H1 (cell line): ENCODE measurements at regions not wholly inside any gene's neighbourhood (a gene's known extent, or its start where the extent isn't known, plus 50 kb on each side); places are given as distances from the start of the nearest gene placed in this dataset.
A peak's percentile ranks its signal among the peaks of the same experiment; 100 is the strongest.

ENCODE experiments used
- CTCF ChIA-PET: fragments of 300-600 bp; sonication (Branson Sonifier 250); formaldehyde crosslinking; loops from one replicate; lab custom pipeline; 2021; ENCODE audit not compliant: partially characterized antibody; lab: Charles Lee
- POLR2A ChIA-PET: fragments of 300-600 bp; sonication (Branson Sonifier 250); formaldehyde crosslinking; loops from one replicate; lab custom pipeline; 2021; ENCODE audit warnings: inconsistent platforms; ENCODE audit not compliant: partially characterized antibody; lab: Charles Lee
- DNase-seq, 2 experiments: peaks; one replicate each; pipeline versions ENCODE4 v3.0.0 to v3.0.0-alpha.2; 2010 to 2022; ENCODE audit warnings: low spot score in 2 of 2, low read depth in 1 of 2, mixed read lengths in 1 of 2
- FAIRE-seq: peaks from 2 replicates; lab custom pipeline; 2011; peaks lifted over from hg19 to GRCh38; lab: Jason Lieb, UNC
- H2AFZ ChIP-seq: 2 replicates; pipeline ENCODE4 v1.8.1; 2012; ENCODE audit warnings: low read length, inconsistent platforms
- H2AK5ac ChIP-seq: 2 replicates; pipeline ENCODE4 v1.6.1; 2013; ENCODE audit warnings: low read depth, low read length
- H2BK120ac ChIP-seq: replicated peaks from 2 replicates; pipeline ENCODE3; 2013; ENCODE audit warnings: low read depth, low read length, inconsistent platforms
- H2BK12ac ChIP-seq: 2 replicates; pipeline ENCODE4 v1.6.1; 2013; ENCODE audit warnings: low read depth, low read length
- H2BK15ac ChIP-seq: 2 replicates; pipeline ENCODE4 v1.6.1; 2013; ENCODE audit warnings: low read length
- H2BK20ac ChIP-seq: 2 replicates; pipeline ENCODE4 v1.6.1; 2013; ENCODE audit warnings: low read length
- H2BK5ac ChIP-seq: 2 replicates; pipeline ENCODE4 v1.6.1; 2013; ENCODE audit warnings: low read depth, low read length
- H3K14ac ChIP-seq: 2 replicates; pipeline ENCODE4 v1.6.1; 2013; ENCODE audit warnings: inconsistent platforms; ENCODE audit not compliant: insufficient read length
- H3K18ac ChIP-seq: 2 replicates; pipeline ENCODE4 v1.6.1; 2013; ENCODE audit warnings: low read length; ENCODE audit errors: extremely low read depth
- H3K23ac ChIP-seq: 2 replicates; pipeline ENCODE4 v1.6.1; 2013; ENCODE audit warnings: inconsistent platforms; ENCODE audit not compliant: insufficient read length
- H3K23me2 ChIP-seq: 2 replicates; pipeline ENCODE4 v1.6.1; 2013; ENCODE audit warnings: low read depth, low read length
- H3K27ac ChIP-seq: 2 replicates; pipeline ENCODE4 v1.6.1; 2011; ENCODE audit warnings: low read depth, low read length, inconsistent platforms
- H3K27me3 ChIP-seq, 4 experiments: replicated peaks in 1 of 4; 1 replicate in 1 of 4; 2 replicates in 3 of 4; pipeline versions ENCODE4 v1.6.1 to v1.8.1; 2011 to 2013; ENCODE audit warnings: low read length in 3 of 4, mild to moderate bottlenecking in 3 of 4, inconsistent platforms in 2 of 4, mixed read lengths in 2 of 4, moderate library complexity in 1 of 4; ENCODE audit not compliant: control insufficient read depth in 3 of 4, insufficient read depth in 3 of 4; ENCODE audit errors: extremely low read depth in 1 of 4
- H3K36me3 ChIP-seq, 4 experiments: 2 replicates each; pipeline versions ENCODE4 v1.6.1 to v1.8.1; 2011 to 2013; ENCODE audit warnings: mild to moderate bottlenecking in 4 of 4, low read length in 3 of 4, moderate library complexity in 2 of 4, control low read depth in 1 of 4, inconsistent platforms in 1 of 4; ENCODE audit not compliant: insufficient read depth in 4 of 4, control insufficient read depth in 2 of 4
- H3K4ac ChIP-seq: replicated peaks from 2 replicates; pipeline ENCODE3; 2013; ENCODE audit warnings: low read length, low read depth, mixed read lengths, inconsistent platforms; ENCODE audit not compliant: insufficient read length
- H3K4me1 ChIP-seq, 4 experiments: replicated peaks in 1 of 4; 1 replicate in 1 of 4; 2 replicates in 3 of 4; pipeline versions ENCODE4 v1.6.1 to v1.8.1; 2011 to 2013; ENCODE audit warnings: low read length in 3 of 4, inconsistent platforms in 2 of 4, mixed read lengths in 1 of 4; ENCODE audit not compliant: insufficient read depth in 4 of 4, control insufficient read depth in 3 of 4
- H3K4me2 ChIP-seq, 2 experiments: 2 replicates each; pipeline versions ENCODE4 v1.6.1 to v1.8.1; 2011 to 2013; ENCODE audit warnings: low read depth in 2 of 2, low read length in 2 of 2, control low read depth in 1 of 2, inconsistent platforms in 1 of 2, mild to moderate bottlenecking in 1 of 2; ENCODE audit not compliant: insufficient read depth in 1 of 2
- H3K4me3 ChIP-seq, 4 experiments: fragments of 200-600, 300-600 bp in 1 of 4; sonication (generic), shearing (Covaris generic), sonication (Bioruptor Twin) in 1 of 4; 2 replicates each; pipeline versions ENCODE4 v1.5.1 to v1.8.1; 2011 to 2016; ENCODE audit warnings: low read length in 4 of 4, low read depth in 3 of 4, control low read depth in 2 of 4, inconsistent platforms in 2 of 4, mild to moderate bottlenecking in 2 of 4, mixed read lengths in 1 of 4, moderate library complexity in 1 of 4; ENCODE audit not compliant: insufficient read depth in 2 of 4; ENCODE audit errors: extremely low read depth in 1 of 4
- H3K56ac ChIP-seq: replicated peaks from 2 replicates; pipeline ENCODE3; 2013; ENCODE audit warnings: low read depth, mild to moderate bottlenecking, mixed read lengths, low read length, inconsistent platforms; ENCODE audit not compliant: insufficient read length
- H3K79me1 ChIP-seq: 2 replicates; pipeline ENCODE4 v1.6.1; 2013; ENCODE audit warnings: low read depth, low read length, control low read depth
- H3K79me2 ChIP-seq, 2 experiments: 2 replicates each; pipeline versions ENCODE4 v1.6.1 to v1.8.1; 2012 to 2013; ENCODE audit warnings: low read length in 2 of 2, mild to moderate bottlenecking in 2 of 2, inconsistent platforms in 1 of 2; ENCODE audit not compliant: insufficient read depth in 2 of 2, control insufficient read depth in 1 of 2
- H3K9ac ChIP-seq, 4 experiments: replicated peaks in 1 of 4; 1 replicate in 1 of 4; 2 replicates in 3 of 4; pipeline versions ENCODE4 v1.6.1 to v1.8.1; 2011 to 2013; ENCODE audit warnings: low read depth in 3 of 4, low read length in 3 of 4, control low read depth in 2 of 4, mild to moderate bottlenecking in 2 of 4, moderate library complexity in 2 of 4, inconsistent platforms in 1 of 4; ENCODE audit errors: extremely low read depth in 1 of 4
- H3K9me3 ChIP-seq, 2 experiments: 2 replicates each; pipeline versions ENCODE4 v1.6.1 to v1.8.1; 2012 to 2013; ENCODE audit warnings: mild to moderate bottlenecking in 2 of 2, moderate library complexity in 2 of 2, control low read depth in 1 of 2, inconsistent platforms in 1 of 2, low read depth in 1 of 2, low read length in 1 of 2, mixed read lengths in 1 of 2; ENCODE audit not compliant: insufficient read depth in 2 of 2
- H4K20me1 ChIP-seq, 2 experiments: replicated peaks in 1 of 2; 2 replicates each; pipeline versions ENCODE3 to v1.8.1; 2011 to 2013; ENCODE audit warnings: inconsistent platforms in 2 of 2, low read length in 2 of 2, mild to moderate bottlenecking in 1 of 2; ENCODE audit not compliant: insufficient read depth in 2 of 2, control insufficient read depth in 1 of 2
- H4K5ac ChIP-seq: 2 replicates; pipeline ENCODE4 v1.6.1; 2013; ENCODE audit warnings: low read length, low read depth, mixed read lengths, inconsistent platforms; ENCODE audit not compliant: insufficient read length
- H4K8ac ChIP-seq: 2 replicates; pipeline ENCODE4 v1.8.0; 2013; ENCODE audit warnings: mild to moderate bottlenecking, moderate library complexity, low read length, inconsistent platforms; ENCODE audit not compliant: insufficient read depth; ENCODE audit errors: extremely low read depth
- H4K91ac ChIP-seq: replicated peaks from 2 replicates; pipeline ENCODE3; 2013; ENCODE audit warnings: low read length, mixed read lengths, inconsistent platforms; ENCODE audit not compliant: insufficient read length
- SAP30 ChIP-seq: fragments of 300-600 bp; sonication (generic); IDR thresholded peaks from 2 replicates; pipeline ENCODE4 v1.7.1; 2012; ENCODE audit warnings: low read length, moderate library complexity, mild to moderate bottlenecking, inconsistent platforms; ENCODE audit not compliant: insufficient read depth, insufficient replicate concordance
- SP1 ChIP-seq: IDR thresholded peaks from 2 replicates; pipeline ENCODE4 v1.6.1; 2011; ENCODE audit warnings: low read depth, low read length
- SRF ChIP-seq: IDR thresholded peaks from 2 replicates; pipeline ENCODE4 v1.6.1; 2011; ENCODE audit warnings: mild to moderate bottlenecking, low read depth, low read length, moderate library complexity
- WGBS, 2 experiments: shearing (Covaris generic) in 1 of 2; methylation state at CpG; one replicate each; pipeline versions ENCODE4 v1.1.6 to v1.1.7; 2013 to 2015; ENCODE audit warnings: low lambda C conversion rate in 2 of 2, mixed read lengths in 2 of 2, inconsistent platforms in 1 of 2, low coverage in 1 of 2, missing lambda C conversion rate in 1 of 2; ENCODE audit not compliant: insufficient replicate concordance in 2 of 2, insufficient coverage in 1 of 2, insufficient read length in 1 of 2; ENCODE audit errors: extremely low coverage in 1 of 2, missing lambda C conversion rate in 1 of 2; 5-methylcytosine and 5-hydroxymethylcytosine counted together
- TF ChIP-seq, protein P1 (sequence below): IDR thresholded peaks from 2 replicates; pipeline ENCODE4 v1.6.1; 2011; ENCODE audit warnings: low read depth, mild to moderate bottlenecking, low read length; ENCODE audit not compliant: insufficient read depth

DNA sequence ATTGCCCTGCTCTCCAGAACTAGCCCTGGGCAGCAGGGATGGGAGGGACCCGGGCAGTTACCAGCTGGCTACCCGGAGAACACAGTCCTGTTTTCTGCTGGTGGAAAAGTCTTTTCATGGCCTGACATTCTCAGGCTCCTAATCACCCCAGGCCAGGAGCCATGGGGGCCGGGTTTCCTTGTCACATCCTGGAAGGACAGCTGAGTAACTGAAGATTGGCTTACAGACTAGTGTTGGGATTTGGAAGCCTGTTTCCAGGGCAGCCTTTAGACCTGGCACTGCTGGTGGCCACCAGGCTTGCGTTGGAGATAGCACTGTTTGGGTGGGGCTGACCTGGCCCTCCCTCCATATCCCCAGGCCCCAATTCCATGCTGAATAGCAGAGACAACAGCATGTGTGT is 349.0 kb downstream of the CTTN start:
- POLR2A ChIA-PET: no interaction called here
- CTCF ChIA-PET: interaction anchor here (0.6 to 1.0 kb wide), 2 partner anchors 280 to 288 kb away, joined by 3 read pairs; no protein-coding TSS in a partner anchor
- TF ChIP-seq SP1 (no peak), SRF (no peak), SAP30 (no peak)
- TF ChIP-seq, protein P1, sequence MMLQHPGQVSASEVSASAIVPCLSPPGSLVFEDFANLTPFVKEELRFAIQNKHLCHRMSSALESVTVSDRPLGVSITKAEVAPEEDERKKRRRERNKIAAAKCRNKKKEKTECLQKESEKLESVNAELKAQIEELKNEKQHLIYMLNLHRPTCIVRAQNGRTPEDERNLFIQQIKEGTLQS: no peak

More for the DNA sequence above, 349.0 kb downstream of the CTTN start:
- Histone ChIP-seq H3K79me1 (peaks cover 4% of the 10 kb centered on the region), H3K56ac (no peak overlapping the region), H4K5ac (no peak overlapping the region), H2BK120ac (no peak overlapping the region), H4K8ac (no peak overlapping the region; the same call in 1 of the 2 replicates), H2BK15ac (no peak overlapping the region), H3K14ac (peak overlapping the region; percentile 8), H3K23ac (no peak overlapping the region), H3K4me3 (no peak overlapping the region), H3K9me3 (peaks cover 13 to 15% of the 10 kb centered on the region in 2 experiments), H2AFZ (no peak overlapping the region), H4K91ac (peak overlapping the region; percentile 7), H3K27me3 (no peaks in the 10 kb centered on the region), H3K18ac (no peak overlapping the region; the same call in 1 of the 2 replicates), H3K79me2 (no peaks in the 10 kb centered on the region), H2BK12ac (no peak overlapping the region), H3K23me2 (no peaks in the 10 kb centered on the region), H3K9ac (no peak overlapping the region), H3K4ac (no peak overlapping the region), H3K27ac (no peak overlapping the region), H3K4me2 (no peak overlapping the region), H2BK20ac (no peak overlapping the region), H2BK5ac (peak overlapping the region; percentile 63; the same call in 1 of the 2 replicates), H4K20me1 (peaks cover 0 to 3% of the 10 kb centered on the region in 2 experiments), H2AK5ac (no peak overlapping the region; the same call in 1 of the 2 replicates), H3K36me3 (no peaks in the 10 kb centered on the region), H3K4me1 (peaks cover 6 to 21% (median 15%) of the 10 kb centered on the region in 4 experiments)
- WGBS, 2 experiments: 90% methylated on average over 4 of the region's 4 CpGs; no CpG with 5 or more reads in 1 of the 2 experiments
- no peak for FAIRE-seq
- DNase-seq: no peak
